ENCODE measurements at regions not wholly inside any gene's neighbourhood (a gene's known extent, or its start where the extent isn't known, plus 50 kb on each side); places are given as distances from the start of the nearest gene placed in this dataset.

GRCh38 chr4:167550021-167550420 is 315.7 kb upstream of the SPOCK3 start:
- H3K4me3 ChIP-seq (ENCODE audit: low read depth, low read length): no peak overlapping the region
- no peak overlapping the region for H3K27ac ChIP-seq
- no peaks in the 10 kb centered on the region for H3K36me3 ChIP-seq (replicated peaks)
- DNase-seq: no peak
- H3K27me3 ChIP-seq (replicated peaks): no peaks in the 10 kb centered on the region
- TF ChIP-seq CTCF (IDR thresholded peaks at IDR 0.05; ENCODE audit: low read depth, low read length, missing control alignments): no peak
- in situ Hi-C loops (cut with HindIII; ENCODE audit: low pct_ligation_motif_present, low sequenced_read_pairs): no loop called here

DNA sequence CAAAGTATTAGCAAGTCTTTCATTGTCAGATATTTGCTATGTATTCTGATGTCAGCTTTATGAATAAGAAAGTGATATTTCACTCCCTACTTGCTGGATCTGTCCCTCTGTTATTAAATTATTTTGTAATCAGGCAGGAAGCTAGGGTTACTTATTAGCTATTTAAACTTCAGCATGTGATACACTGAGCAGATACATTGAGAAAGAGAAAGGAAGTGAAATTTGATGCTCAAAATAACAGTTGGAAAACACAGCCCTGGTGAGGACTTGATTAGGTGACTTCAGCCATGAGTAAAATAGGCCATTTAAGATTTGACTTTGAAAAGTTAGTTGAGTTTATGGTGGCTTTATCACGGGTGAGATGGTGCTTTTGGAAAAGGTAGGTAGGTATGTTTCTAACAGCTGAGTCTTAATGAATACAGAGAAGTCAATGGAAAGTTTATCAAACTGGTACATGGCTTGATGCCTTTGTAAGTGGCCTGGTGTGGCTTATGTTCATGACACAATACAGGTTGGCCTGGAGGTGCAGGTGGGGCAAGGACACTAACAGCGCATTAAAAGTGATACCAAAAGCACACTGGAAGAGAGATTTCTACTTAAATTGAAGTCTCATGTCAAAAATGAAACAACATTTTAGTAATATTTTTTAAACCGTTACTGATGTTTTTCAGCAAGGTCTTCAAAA is 321.2 kb upstream of the SPOCK3 start:
- DNase-seq: no peak
- no peak overlapping the region for H3K4me3 ChIP-seq (ENCODE audit: low read depth, low read length)
- H3K27ac ChIP-seq: no peak overlapping the region
- H3K36me3 ChIP-seq (replicated peaks): no peaks in the 10 kb centered on the region
- no peak for TF ChIP-seq CTCF (IDR thresholded peaks at IDR 0.05; ENCODE audit: low read depth, low read length, missing control alignments)
- H3K27me3 ChIP-seq (replicated peaks): no peaks in the 10 kb centered on the region
- in situ Hi-C loops (cut with HindIII; ENCODE audit: low pct_ligation_motif_present, low sequenced_read_pairs): no loop called here

- no peak overlapping the region for H3K27ac ChIP-seq
- no peak for DNase-seq
- in situ Hi-C loops (cut with HindIII; ENCODE audit: low pct_ligation_motif_present, low sequenced_read_pairs): no loop called here
- H3K27me3 ChIP-seq (replicated peaks): no peaks in the 10 kb centered on the region
- H3K4me3 ChIP-seq (ENCODE audit: low read depth, low read length): no peak overlapping the region
- no peaks in the 10 kb centered on the region for H3K36me3 ChIP-seq (replicated peaks)
- TF ChIP-seq CTCF (IDR thresholded peaks at IDR 0.05; ENCODE audit: low read depth, low read length, missing control alignments): no peak
Observed at GRCh38 chr4:167578906-167579305, 344.6 kb upstream of the SPOCK3 start.

DNA sequence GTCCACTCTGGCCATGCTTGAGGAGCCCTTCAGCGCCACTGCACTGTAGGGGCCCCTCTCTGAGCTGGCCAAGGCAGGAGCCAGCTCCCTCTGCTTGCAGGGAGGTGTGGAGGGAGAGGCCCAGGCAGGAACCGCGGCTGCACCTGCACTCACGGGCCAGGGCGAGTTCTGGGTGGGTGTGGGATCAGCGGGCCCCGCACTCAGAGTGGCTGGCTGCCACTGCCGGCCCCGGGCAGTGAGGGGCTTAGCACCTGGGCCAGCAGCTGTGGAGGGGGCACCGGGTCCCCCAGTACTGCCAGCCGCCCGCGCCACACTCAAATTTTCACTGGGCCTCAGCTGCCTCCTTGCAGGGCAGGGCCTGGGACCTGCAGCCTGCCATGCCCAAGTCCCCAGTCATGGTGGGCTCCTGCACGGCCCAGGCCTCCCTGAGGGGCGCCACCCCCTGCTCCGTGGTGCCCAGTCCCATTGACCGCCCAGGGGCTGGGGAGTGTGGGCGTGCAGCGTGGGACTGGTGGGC is 347.2 kb upstream of the SPOCK3 start:
- Histone ChIP-seq H3K27me3 (replicated peaks) (no peaks in the 10 kb centered on the region), H3K36me3 (replicated peaks) (no peaks in the 10 kb centered on the region), H3K4me3 (ENCODE audit: low read depth, low read length) (no peak overlapping the region), H3K27ac (no peak overlapping the region)
- TF ChIP-seq CTCF (IDR thresholded peaks at IDR 0.05; ENCODE audit: low read depth, low read length, missing control alignments): no peak
- in situ Hi-C loops (cut with HindIII; ENCODE audit: low pct_ligation_motif_present, low sequenced_read_pairs): no loop called here
- no peak for DNase-seq

DNA sequence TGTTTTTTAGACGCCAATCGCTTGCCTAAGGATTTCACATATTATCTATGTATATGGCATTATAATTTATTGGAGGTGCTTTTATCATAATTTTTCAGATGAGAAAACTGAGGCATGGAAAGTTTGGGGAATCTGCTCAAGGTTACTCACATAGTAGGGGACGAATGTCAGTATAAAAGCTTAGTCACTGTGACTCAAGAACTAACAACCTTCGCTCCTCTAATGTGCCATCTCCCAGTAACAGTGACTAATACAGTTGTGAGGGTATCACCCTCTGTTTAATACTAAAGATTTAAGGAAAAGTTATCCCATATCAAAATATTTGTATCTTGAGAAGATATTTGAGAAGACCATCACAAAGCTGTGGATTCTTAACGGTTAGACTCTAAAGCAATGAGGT is 353.1 kb upstream of the SPOCK3 start:
- TF ChIP-seq CTCF (IDR thresholded peaks at IDR 0.05; ENCODE audit: low read depth, low read length, missing control alignments): no peak
- Histone ChIP-seq H3K27me3 (replicated peaks) (no peaks in the 10 kb centered on the region), H3K36me3 (replicated peaks) (no peaks in the 10 kb centered on the region), H3K4me3 (ENCODE audit: low read depth, low read length) (no peak overlapping the region), H3K27ac (no peak overlapping the region)
- in situ Hi-C loops (cut with HindIII; ENCODE audit: low pct_ligation_motif_present, low sequenced_read_pairs): no loop called here
- no peak for DNase-seq

- H3K4me3 ChIP-seq (ENCODE audit: low read depth, low read length): no peak overlapping the region
- H3K36me3 ChIP-seq (replicated peaks): no peaks in the 10 kb centered on the region
- in situ Hi-C loops (cut with HindIII; ENCODE audit: low pct_ligation_motif_present, low sequenced_read_pairs): no loop called here
- DNase-seq: no peak
- no peaks in the 10 kb centered on the region for H3K27me3 ChIP-seq (replicated peaks)
- H3K27ac ChIP-seq: no peak overlapping the region
- no peak for TF ChIP-seq CTCF (IDR thresholded peaks at IDR 0.05; ENCODE audit: low read depth, low read length, missing control alignments)
Observed at GRCh38 chr4:167595898-167596297, 361.6 kb upstream of the SPOCK3 start.

Data from brain microvascular endothelial cell (primary cell).